ENCODE measurements at regions not wholly inside any gene's neighbourhood (a gene's known extent, or its start where the extent isn't known, plus 50 kb on each side); places are given as distances from the start of the nearest gene placed in this dataset.
"Not testable (repeated sequence)": the region's sequence is repeated elsewhere in the genome, so short reads cannot be mapped to it uniquely, and the experiment has no call there.

DNA sequence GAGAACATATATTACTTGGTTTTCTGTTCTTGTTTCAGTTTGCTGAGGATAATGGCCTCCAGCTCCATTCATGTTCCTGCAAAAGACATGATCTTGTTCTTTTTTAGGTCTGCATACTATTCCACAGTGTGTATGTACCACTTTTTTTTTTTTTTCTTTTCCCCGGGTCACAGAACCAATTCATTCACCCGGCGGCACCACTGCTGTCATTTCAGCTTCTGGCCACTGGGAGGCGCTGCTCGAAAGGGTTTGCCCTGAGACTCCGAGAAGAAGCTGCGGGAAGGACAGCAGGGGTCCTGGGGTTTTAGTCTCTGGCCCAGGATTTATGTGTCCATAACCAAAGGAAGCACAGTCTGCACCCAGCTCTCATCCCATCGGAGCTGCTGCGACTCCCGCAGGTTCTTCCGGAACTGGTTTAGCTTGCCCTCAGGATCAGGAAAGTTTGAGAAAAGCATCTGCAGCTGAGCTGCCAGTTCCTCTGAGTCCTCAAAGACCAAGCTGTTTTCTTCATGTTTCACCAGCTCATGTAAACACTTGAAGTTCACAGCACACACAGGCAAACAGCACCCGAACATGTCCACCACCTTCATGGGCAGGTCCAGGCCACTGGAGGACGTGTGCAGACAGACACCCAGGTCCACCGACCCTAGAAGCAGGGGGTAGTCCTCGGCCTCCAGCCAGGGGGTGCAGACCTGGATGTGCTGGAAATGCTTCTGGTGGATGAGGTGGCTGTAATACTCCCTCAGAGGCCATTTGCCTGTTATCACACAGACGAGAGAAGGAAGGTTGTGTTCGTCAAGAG is 76.3 kb upstream of the KCNAB1 start:
- not testable (repeated sequence) for FAIRE-seq

GRCh38 chr3:156044634-156044975 is 75.8 kb upstream of the KCNAB1 start:
- no peak overlapping the region for H3K27ac ChIP-seq (ENCODE audit: low read depth in 2 of 2, low read length in 2 of 2)
- no peak overlapping the region for H3K4me3 ChIP-seq (ENCODE audit: low read length in 3 of 3)
- no peak for TF ChIP-seq CTCF (IDR thresholded peaks at IDR 0.05; ENCODE audit: borderline replicate concordance, extremely low read depth, insufficient read depth)
- intact Hi-C loops (cut with DNase I): no loop called here
- no peaks in the 10 kb centered on the region for H3K36me3 ChIP-seq (ENCODE audit: control insufficient read depth in 2 of 3, insufficient read depth in 3 of 3, low read length in 3 of 3)
- H3K27me3 ChIP-seq (ENCODE audit: control insufficient read depth, insufficient read depth, low read length): no peaks in the 10 kb centered on the region
- DNase-seq: no peak
- no peaks in the 10 kb centered on the region for H3K4me1 ChIP-seq (ENCODE audit: control insufficient read depth in 2 of 3, insufficient read depth in 2 of 3, low read depth in 1 of 3, low read length in 3 of 3)
- H3K9ac ChIP-seq (ENCODE audit: low read length in 3 of 3): no peak overlapping the region
- FAIRE-seq: no peak
- H3K9me3 ChIP-seq (ENCODE audit: control insufficient read depth in 2 of 3, insufficient read depth in 1 of 3, low read length in 3 of 3): no peaks in the 10 kb centered on the region

More for the DNA sequence above, 76.3 kb upstream of the KCNAB1 start:
- H3K36me3 ChIP-seq (ENCODE audit: control insufficient read depth in 2 of 3, insufficient read depth in 3 of 3, low read length in 3 of 3); H3K9ac ChIP-seq (ENCODE audit: low read length in 3 of 3); H3K27me3 ChIP-seq (ENCODE audit: control insufficient read depth, insufficient read depth, low read length); H3K9me3 ChIP-seq (ENCODE audit: control insufficient read depth in 2 of 3, insufficient read depth in 1 of 3, low read length in 3 of 3); H3K27ac ChIP-seq (ENCODE audit: low read depth in 2 of 2, low read length in 2 of 2); H3K4me1 ChIP-seq (ENCODE audit: control insufficient read depth in 2 of 3, insufficient read depth in 2 of 3, low read depth in 1 of 3, low read length in 3 of 3); intact Hi-C loops (cut with DNase I); H3K4me3 ChIP-seq (ENCODE audit: low read length in 3 of 3): not testable (repeated sequence)
- TF ChIP-seq CTCF (IDR thresholded peaks at IDR 0.05; ENCODE audit: borderline replicate concordance, extremely low read depth, insufficient read depth): peak; percentile 39
- DNase-seq: peak in 1 of 5 donors; percentile 4

GRCh38 chr3:156048483-156048882 is 71.9 kb upstream of the KCNAB1 start:
- H3K36me3 ChIP-seq (ENCODE audit: control insufficient read depth in 2 of 3, insufficient read depth in 3 of 3, low read length in 3 of 3); DNase-seq; H3K9me3 ChIP-seq (ENCODE audit: control insufficient read depth in 2 of 3, insufficient read depth in 1 of 3, low read length in 3 of 3); H3K9ac ChIP-seq (ENCODE audit: low read length in 3 of 3); H3K4me3 ChIP-seq (ENCODE audit: low read length in 3 of 3); intact Hi-C loops (cut with DNase I); H3K27ac ChIP-seq (ENCODE audit: low read depth in 2 of 2, low read length in 2 of 2); FAIRE-seq; H3K4me1 ChIP-seq (ENCODE audit: control insufficient read depth in 2 of 3, insufficient read depth in 2 of 3, low read depth in 1 of 3, low read length in 3 of 3); H3K27me3 ChIP-seq (ENCODE audit: control insufficient read depth, insufficient read depth, low read length): not testable (repeated sequence)

- DNase-seq: no peak
- H3K9me3 ChIP-seq (ENCODE audit: control insufficient read depth in 2 of 3, insufficient read depth in 1 of 3, low read length in 3 of 3): no peaks in the 10 kb centered on the region
- no peaks in the 10 kb centered on the region for H3K27me3 ChIP-seq (ENCODE audit: control insufficient read depth, insufficient read depth, low read length)
- FAIRE-seq: no peak
- intact Hi-C loops (cut with DNase I): no loop called here
- H3K9ac ChIP-seq (ENCODE audit: low read length in 3 of 3): no peak overlapping the region
- H3K27ac ChIP-seq (ENCODE audit: low read depth in 2 of 2, low read length in 2 of 2): no peak overlapping the region
- H3K36me3 ChIP-seq (ENCODE audit: control insufficient read depth in 2 of 3, insufficient read depth in 3 of 3, low read length in 3 of 3): no peaks in the 10 kb centered on the region
- no peaks in the 10 kb centered on the region for H3K4me1 ChIP-seq (ENCODE audit: control insufficient read depth in 2 of 3, insufficient read depth in 2 of 3, low read depth in 1 of 3, low read length in 3 of 3)
- H3K4me3 ChIP-seq (ENCODE audit: low read length in 3 of 3): no peak overlapping the region
- no peak for TF ChIP-seq CTCF (IDR thresholded peaks at IDR 0.05; ENCODE audit: borderline replicate concordance, extremely low read depth, insufficient read depth)
Measured at GRCh38 chr3:156050918-156051317, 69.5 kb upstream of the KCNAB1 start.
